HepG2 (cell line): ENCODE measurements at regions not wholly inside any gene's neighbourhood (a gene's known extent, or its start where the extent isn't known, plus 50 kb on each side); places are given as distances from the start of the nearest gene placed in this dataset.

Source experiments
- ATAC-seq: fragments of 200-7000 bp; cut with Tn5 transposase; 3 replicates; pipeline ENCODE4 v1.9.1; 2020; ENCODE audit warnings: mild to moderate bottlenecking, moderate library complexity
- BruUV-seq: library from RNA; stranded (reverse); fragments of 400-500 nt; replicated peaks from 2 replicates; lab custom pipeline; 2021; lab: Mats Ljungman, UMichigan
- CTCF ChIA-PET: fragments of 300-600 bp; formaldehyde crosslinking; extraction: SDS; loops from one replicate; lab custom pipeline; 2021; ENCODE audit warnings: low total read pairs, inconsistent platforms, low intra/inter-chr PET ratio; lab: Yijun Ruan, JAX
- POLR2A ChIA-PET: fragments of 350-600 bp; sonication (Branson Sonifier 250); formaldehyde crosslinking; loops from one replicate; lab custom pipeline; 2020; ENCODE audit warnings: antibody characterized with exemption, inconsistent platforms; lab: Yijun Ruan, JAX
- DNase-seq: peaks from one replicate; pipeline ENCODE4 v3.0.0-alpha.2; 2015; ENCODE audit warnings: low spot score
- FAIRE-seq: peaks from 3 replicates; lab custom pipeline; 2011; peaks lifted over from hg19 to GRCh38; lab: Jason Lieb, UNC
- H2AFZ ChIP-seq: one replicate; pipeline ENCODE4 v1.6.1; 2011; ENCODE audit warnings: low read length, inconsistent platforms
- H3K27ac ChIP-seq: fragments of 300-600 bp; 3 replicates; pipeline ENCODE4 v1.8.0; 2011; ENCODE audit warnings: mixed run types, mild to moderate bottlenecking, mixed read lengths, low read length, inconsistent platforms; ENCODE audit not compliant: insufficient read depth; ENCODE audit errors: extremely low read length
- H3K27me3 ChIP-seq, 2 experiments: fragments of 200-600 bp in 1 of 2; 2 replicates in 1 of 2; 3 replicates in 1 of 2; pipeline versions ENCODE4 v1.6.0 to v1.8.0; 2011; ENCODE audit warnings: low read length in 2 of 2, mild to moderate bottlenecking in 2 of 2, moderate library complexity in 2 of 2, inconsistent platforms in 1 of 2; ENCODE audit not compliant: insufficient read depth in 2 of 2, control insufficient read depth in 1 of 2
- H3K36me3 ChIP-seq, 2 experiments: fragments of 200-600 bp in 1 of 2; replicated peaks in 1 of 2; 2 replicates in 1 of 2; 3 replicates in 1 of 2; pipeline versions ENCODE4 v1.5.1 to v1.8.0; 2011; ENCODE audit warnings: low read length in 2 of 2, inconsistent platforms in 1 of 2; ENCODE audit not compliant: insufficient read depth in 2 of 2, control insufficient read depth in 1 of 2
- H3K4me1 ChIP-seq: 2 replicates; pipeline ENCODE4 v1.5.1; 2012; ENCODE audit warnings: low read length, inconsistent platforms; ENCODE audit not compliant: insufficient read depth
- H3K4me2 ChIP-seq: 2 replicates; pipeline ENCODE4 v1.6.0; 2011; ENCODE audit warnings: low read depth, low read length, inconsistent platforms
- H3K4me3 ChIP-seq, 3 experiments: fragments of 200-600 bp in 1 of 3; sonication (generic), shearing (Covaris generic) in 1 of 3; replicated peaks in 1 of 3; 2 replicates each; pipeline ENCODE4 v1.5.1; 2011 to 2016; ENCODE audit warnings: low read length in 3 of 3, inconsistent platforms in 2 of 3, low read depth in 2 of 3, mild to moderate bottlenecking in 2 of 3, control low read depth in 1 of 3, mixed read lengths in 1 of 3; ENCODE audit not compliant: insufficient read depth in 1 of 3
- H3K79me2 ChIP-seq: one replicate; pipeline ENCODE4 v1.6.1; 2011; ENCODE audit warnings: low read length, inconsistent platforms; ENCODE audit not compliant: insufficient read depth
- H3K9ac ChIP-seq: 2 replicates; pipeline ENCODE4 v1.6.0; 2011; ENCODE audit warnings: mild to moderate bottlenecking, low read depth, low read length, inconsistent platforms; ENCODE audit not compliant: insufficient read depth
- H3K9me3 ChIP-seq: 2 replicates; pipeline ENCODE4 v1.5.1; 2012; ENCODE audit warnings: mild to moderate bottlenecking, low read length
- H4K20me1 ChIP-seq: 2 replicates; pipeline ENCODE4 v1.6.0; 2011; ENCODE audit warnings: inconsistent platforms, mild to moderate bottlenecking, low read length, moderate library complexity; ENCODE audit not compliant: insufficient read depth
- MAFF ChIP-seq: IDR thresholded peaks from 2 replicates; pipeline ENCODE4 v1.6.1; 2011; ENCODE audit warnings: low read depth, low read length, improper control_type of control experiment
- MAFK ChIP-seq, 2 experiments: IDR thresholded peaks in 1 of 2; conservative IDR thresholded peaks in 1 of 2; 2 replicates each; pipeline ENCODE4 v1.6.1; 2011; ENCODE audit warnings: improper control_type of control experiment in 2 of 2, low read length in 2 of 2
- SMC3 ChIP-seq: IDR thresholded peaks from 2 replicates; pipeline ENCODE4 v1.6.1; 2011; ENCODE audit warnings: low read length, improper control_type of control experiment
- ZFX ChIP-seq: sonication (generic); formaldehyde crosslinking; IDR thresholded peaks from 2 replicates; pipeline ENCODE4 v1.4.0; 2020; ENCODE audit warnings: mild to moderate bottlenecking, low read depth, missing genetic modification reagents, moderate library complexity
- WGBS: methylation state at CpG from one replicate; pipeline ENCODE4 v1.1.6; 2017; ENCODE audit warnings: low lambda C conversion rate; 5-methylcytosine and 5-hydroxymethylcytosine counted together
- in situ Hi-C: cut with HindIII; loops from 2 replicates; pipeline ENCODE4 v1.10.0; 2017; ENCODE audit warnings: low pct_unique_long_range_greater_than_20kb; ENCODE audit not compliant: extremely low pct_ligation_motif_present
- intact Hi-C: fragments of 100-400 bp; cut with micrococcal nuclease; formaldehyde crosslinking; loops from one replicate; pipeline ENCODE4 v1.10.0; 2022; ENCODE audit not compliant: unreplicated experiment

- BruUV-seq, result no TSS peak
- peaks cover 22% of the 10 kb centered on the region for H3K4me1 ChIP-seq
- H3K27me3 ChIP-seq, result no peaks in the 10 kb centered on the region
- H4K20me1 ChIP-seq, result no peaks in the 10 kb centered on the region
- ATAC-seq, result no peak
- no peak overlapping the region for H3K4me3 ChIP-seq
- no peaks in the 10 kb centered on the region for H3K36me3 ChIP-seq
- intact Hi-C loops (no loop called here), in situ Hi-C loops (no loop called here)
- no peak for FAIRE-seq
- ChIA-PET CTCF (no interaction called here), POLR2A (no interaction called here)
- no peak overlapping the region for H2AFZ ChIP-seq
- H3K4me2 ChIP-seq, result no peak overlapping the region
- DNase-seq, result no peak
- H3K9ac ChIP-seq, result no peak overlapping the region
- WGBS, result 87% methylated on average over 2 of the region's 2 CpGs
- H3K27ac ChIP-seq, result no peak overlapping the region
- H3K79me2 ChIP-seq, result no peaks in the 10 kb centered on the region
- no peak for TF ChIP-seq ZFX (CRISPR knock-in tag)
- no peaks in the 10 kb centered on the region for H3K9me3 ChIP-seq
These were observed 58.1 kb upstream of the KYNU start for GRCh38 chr2:142819411-142819810.

GRCh38 chr2:142815375-142815774, 62.1 kb upstream of the KYNU start:
- peak; percentile 53 to 71 for TF ChIP-seq MAFK (conservative IDR thresholded peaks at IDR 0.05 in 1 of 2, IDR thresholded peaks at IDR 0.05 in 1 of 2; ENCODE audit: low read length in 2 of 2)
- TF ChIP-seq SMC3, result no peak
- TF ChIP-seq MAFF, result peak; percentile 50; the same call in 1 of the 2 replicates
- TF ChIP-seq, all 625 proteins: peak for 2
- DNase-seq (no peak), ATAC-seq (no peak), FAIRE-seq (no peak)
- Histone ChIP-seq H3K4me3 (no peak overlapping the region), H2AFZ (no peak overlapping the region), H3K9me3 (no peaks in the 10 kb centered on the region), H3K4me1 (peaks cover 42% of the 10 kb centered on the region), H3K79me2 (no peaks in the 10 kb centered on the region), H3K4me2 (no peak overlapping the region), H3K27me3 (no peaks in the 10 kb centered on the region), H4K20me1 (no peaks in the 10 kb centered on the region), H3K9ac (no peak overlapping the region), H3K27ac (no peak overlapping the region), H3K36me3 (no peaks in the 10 kb centered on the region)
- in situ Hi-C loops (no loop called here), intact Hi-C loops (loop anchor here (2.0 kb wide), 1 partner anchor 59 kb away; no protein-coding TSS in a partner anchor)
- BruUV-seq, result no TSS peak
- CTCF ChIA-PET, result no interaction called here
- 96% methylated on average over 1 of the region's 1 CpG for WGBS
- POLR2A ChIA-PET, result interaction anchor here (2.3 to 2.4 kb wide), 2 partner anchors 59 to 136 kb away, joined by 8 to 12 read pairs; no protein-coding TSS in a partner anchor
